NCI-H748 treated with DMSO at 0.1 percent for 48 hours (cell line): ENCODE measurements at regions not wholly inside any gene's neighbourhood (a gene's known extent, or its start where the extent isn't known, plus 50 kb on each side); places are given as distances from the start of the nearest gene placed in this dataset.
"Not testable (repeated sequence)": the region's sequence is repeated elsewhere in the genome, so short reads cannot be mapped to it uniquely, and the experiment has no call there.

Experiments used
- DNase-seq: peaks from one replicate; lab custom pipeline; 2025; lab: John Stamatoyannopoulos, UW

DNA sequence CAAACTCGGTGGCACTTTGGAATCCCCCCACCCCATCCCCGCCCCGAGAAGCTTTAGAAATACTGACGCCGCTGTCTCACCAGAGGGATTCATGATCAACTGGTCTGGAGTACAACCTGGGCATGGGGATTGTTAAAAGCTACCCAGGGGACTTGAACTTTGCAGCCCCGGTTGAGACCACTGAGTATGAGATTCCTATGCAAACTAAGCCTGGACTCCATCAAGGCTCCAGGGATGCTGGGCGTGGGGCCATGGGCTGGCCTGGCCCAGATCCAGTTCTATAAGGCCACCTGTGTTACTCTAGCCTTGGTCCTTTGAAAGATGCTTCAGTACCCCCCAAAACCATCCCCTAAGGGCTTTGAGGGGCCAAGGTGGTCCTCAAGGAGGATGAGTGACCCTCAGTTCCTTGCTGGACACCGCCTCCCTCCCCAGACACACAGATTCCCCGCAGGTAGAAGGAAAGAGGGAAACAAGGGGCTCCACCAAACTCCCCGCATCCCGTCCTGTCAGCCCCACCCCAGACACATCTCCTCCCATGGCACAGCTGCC, 68.5 kb downstream of the MRPL36 start:
- DNase-seq: no peak

GRCh38 chr5:1730487-1730847, 69.2 kb downstream of the MRPL36 start:
- DNase-seq: no peak

DNA sequence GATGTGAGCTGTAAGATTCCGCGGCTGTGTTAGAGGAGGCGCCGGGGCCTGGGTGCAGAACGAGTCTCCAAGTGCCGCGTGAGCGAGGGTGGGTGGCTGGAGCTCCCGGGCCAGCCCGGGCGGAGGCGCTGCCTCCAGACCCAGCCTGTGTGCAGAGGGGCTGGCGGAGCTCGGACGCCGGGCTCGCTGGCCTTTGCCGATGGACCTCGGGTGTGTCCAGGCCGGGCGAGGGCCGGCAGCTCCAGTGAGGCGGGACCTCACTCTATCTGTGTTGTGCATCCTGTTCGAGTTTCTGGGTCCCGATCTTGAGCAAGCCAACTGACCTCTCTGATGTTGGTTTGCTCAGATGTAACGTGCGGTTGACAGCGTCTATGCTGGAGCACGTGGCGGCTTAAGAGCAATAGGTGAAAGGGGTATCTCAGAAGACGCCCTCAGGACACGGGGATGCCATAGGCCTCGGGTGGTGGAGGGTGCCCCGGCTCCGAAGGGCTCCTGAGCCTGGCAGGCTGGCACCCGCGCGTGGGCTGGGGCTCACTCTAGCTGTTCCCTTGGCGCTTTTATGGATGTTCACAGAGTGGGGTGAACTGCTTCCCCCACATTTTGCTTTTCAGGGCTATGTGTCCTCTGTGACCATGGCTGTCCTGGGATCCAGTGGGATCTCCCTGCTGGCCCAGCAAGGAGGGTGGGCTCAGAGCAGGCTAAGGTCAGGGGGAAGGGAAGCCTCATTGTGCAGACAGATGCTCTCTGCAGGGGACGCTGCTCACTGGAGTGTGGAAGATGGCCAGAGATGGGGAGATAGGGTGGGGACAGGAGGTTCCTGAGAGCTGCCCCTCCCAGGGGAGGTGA, 69.8 kb downstream of the MRPL36 start:
- no peak for DNase-seq

- no peak for DNase-seq
Measured at GRCh38 chr5:1728846-1729245, 70.8 kb downstream of the MRPL36 start.

GRCh38 chr5:1727571-1727970, 72.1 kb downstream of the MRPL36 start:
- no peak for DNase-seq

DNA sequence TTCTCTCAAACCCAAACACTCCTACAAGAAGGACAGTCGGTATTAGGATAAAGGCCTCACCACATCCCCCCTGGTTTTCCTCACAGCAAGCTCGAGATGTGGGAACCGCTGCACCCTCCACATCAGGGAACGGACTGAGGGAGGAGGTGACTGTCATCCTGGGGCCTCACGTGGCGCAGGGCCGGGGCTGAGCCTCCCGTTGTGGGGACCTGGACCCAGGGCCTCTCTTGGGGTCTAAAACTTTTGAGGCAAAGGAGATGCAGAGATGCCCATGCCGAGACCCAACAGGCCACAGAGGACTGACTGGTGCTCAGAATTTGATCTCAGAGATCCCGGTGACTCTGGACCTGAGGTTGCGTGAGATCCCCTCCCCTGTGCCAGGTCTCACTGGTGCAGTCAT, 72.7 kb downstream of the MRPL36 start:
- DNase-seq: no peak

DNA sequence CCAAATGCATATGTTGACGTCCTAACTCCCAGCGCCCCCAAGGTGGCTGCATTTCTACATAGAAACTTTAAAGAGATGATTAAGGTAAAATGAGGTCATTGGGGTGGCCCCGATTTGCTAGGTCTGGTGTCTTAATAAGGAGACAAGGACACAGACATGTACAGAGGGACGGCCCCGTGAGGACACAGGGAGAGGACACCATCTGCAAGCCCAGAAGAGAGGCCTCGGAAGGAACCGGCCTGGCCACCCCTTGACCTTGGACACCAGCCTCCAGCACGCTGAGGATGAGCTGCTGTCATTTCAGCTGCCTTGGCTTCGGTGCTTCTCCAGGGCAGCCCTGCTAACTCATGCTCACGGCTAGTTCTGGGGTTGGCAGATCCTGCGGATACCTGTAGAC, 73.2 kb downstream of the MRPL36 start:
- DNase-seq: no peak

DNA sequence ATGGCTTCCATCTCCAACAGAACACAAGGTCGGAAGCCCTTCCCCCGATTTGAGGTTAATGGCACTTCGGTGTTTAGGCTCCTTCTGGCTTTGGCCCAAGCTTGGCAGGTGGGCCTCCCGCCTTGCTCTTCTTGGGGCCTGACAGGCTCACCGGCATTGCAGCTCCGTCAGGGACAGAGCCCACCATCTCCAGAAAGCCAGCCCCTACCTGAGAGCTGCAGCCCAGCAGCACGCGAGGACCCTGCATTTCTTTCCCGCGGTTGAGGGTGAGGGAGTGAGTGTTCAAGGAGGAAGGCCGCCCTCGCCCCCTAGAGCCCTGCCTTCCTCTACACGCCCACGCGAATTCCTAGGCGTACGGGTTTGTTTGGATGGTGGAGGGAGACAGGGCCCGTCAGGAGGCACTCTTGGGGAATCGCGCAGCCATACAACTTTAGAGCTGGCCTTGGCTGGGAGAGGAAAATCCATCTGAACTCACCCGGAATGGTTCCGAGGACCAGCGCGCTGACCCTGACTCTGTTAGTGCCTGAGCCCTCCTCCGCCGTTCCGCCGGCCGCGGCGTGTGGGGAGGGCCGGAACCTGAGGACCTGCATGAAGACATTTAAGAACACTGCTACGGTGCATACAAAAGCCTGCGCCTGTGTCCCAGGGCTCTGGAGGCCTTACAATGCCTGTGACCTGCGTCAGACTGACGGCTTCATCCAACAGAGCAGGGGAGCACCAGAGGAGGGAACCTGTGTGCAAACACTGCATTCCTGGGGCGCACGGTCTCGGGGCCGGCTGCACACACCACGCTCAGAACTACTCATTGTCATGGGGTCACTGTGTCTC, 73.8 kb downstream of the MRPL36 start:
- DNase-seq: no peak

DNA sequence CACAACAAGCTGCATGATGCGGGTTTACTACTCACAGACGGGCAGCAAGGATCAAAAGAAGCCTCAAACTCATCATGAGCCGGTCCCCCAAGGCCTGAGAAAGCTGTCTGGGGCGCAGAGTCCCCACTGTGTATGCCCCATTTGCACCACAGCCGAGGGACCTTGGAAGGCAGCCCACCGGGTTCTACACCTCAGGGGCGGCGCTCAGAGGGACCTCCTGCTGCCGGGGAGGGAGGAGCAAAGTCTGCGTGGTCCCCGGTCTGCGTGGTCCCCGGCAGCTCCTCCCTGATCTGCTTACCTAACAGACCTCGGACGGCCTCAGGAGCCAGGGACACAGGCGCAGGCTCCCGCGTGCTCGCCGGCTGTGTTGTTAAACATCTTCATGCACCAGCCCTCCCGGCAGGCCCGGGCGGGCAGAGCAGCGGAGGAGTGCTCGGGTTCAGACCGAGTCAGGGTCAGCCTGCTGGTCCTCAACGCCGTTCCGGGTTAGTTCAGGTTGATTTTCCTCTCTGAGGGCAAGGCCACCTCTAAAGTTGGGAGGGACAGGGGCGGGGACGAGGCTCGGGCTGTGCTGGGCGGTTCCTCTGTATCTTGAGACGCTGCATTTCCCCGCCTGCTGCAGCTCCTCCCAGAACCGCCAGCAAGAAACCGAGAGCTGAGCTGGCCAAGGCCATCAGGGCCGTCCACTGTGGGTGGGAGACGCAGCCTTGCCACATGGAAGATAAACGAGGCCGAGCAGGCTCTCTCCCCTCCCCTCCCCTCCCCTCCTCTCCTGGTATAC, 74.6 kb downstream of the MRPL36 start:
- DNase-seq: no peak

DNA sequence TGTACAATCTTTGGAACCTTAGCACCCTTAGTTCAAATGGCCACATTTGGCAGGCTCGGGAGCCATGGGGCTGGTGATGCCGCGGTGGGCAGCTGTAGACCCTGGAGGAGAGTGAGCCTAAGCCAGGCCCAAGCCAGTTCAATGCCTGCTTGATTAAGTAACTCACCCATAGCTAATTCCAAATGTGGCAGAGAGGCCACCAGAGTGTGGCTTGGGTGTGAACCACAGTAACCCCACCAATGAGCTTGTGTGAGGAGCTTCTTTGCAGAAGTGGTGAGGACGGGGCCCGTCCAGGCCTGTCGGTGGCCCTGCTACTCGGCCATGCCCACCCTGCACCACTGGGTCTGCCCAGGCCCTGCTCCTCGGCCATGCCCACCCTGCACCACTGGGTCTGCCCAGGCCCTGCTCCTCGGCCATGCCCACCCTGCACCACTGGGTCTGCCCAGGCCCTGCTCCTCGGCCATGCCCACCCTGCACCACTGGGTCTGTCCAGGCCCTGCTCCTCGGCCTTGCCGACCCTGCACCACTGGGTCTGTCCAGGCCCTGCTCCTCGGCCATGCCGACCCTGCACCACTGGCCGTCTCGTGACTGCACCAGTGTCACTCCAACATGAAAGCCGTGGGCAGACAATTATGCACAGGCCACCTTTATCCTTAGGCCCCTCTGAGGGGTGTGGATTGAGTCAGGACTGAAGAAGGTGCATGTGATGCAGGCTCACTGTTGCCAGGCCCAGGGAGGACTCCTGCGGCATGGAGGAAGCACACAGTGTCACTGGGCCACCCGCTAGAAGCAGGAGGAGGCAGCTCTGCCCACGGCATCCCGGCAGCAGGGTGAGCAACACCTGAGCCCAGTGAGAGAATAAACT, 75.4 kb downstream of the MRPL36 start:
- DNase-seq: no peak

DNA sequence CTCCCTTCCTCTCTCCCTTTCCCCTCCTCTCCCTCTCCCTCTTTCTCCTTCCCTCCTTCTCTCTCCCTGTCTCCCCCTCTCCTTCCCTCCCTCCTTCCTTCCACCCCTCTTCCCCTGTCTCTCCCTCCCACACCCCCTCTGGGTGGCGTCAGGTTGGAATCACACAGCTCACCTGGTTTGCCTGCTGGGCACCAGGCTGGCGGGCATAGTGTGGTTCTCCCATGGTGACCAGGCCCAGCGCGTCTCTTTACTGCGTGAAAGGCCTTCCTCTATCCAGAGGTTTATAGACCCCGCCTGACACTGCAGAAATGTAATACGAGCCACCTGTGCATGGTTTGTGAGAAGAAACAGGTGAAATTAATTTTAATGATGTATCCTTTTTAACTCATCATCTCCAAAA, 76.2 kb downstream of the MRPL36 start:
- no peak for DNase-seq

- DNase-seq: no peak
Measured at GRCh38 chr5:1722877-1723276, 76.8 kb downstream of the MRPL36 start.

DNA sequence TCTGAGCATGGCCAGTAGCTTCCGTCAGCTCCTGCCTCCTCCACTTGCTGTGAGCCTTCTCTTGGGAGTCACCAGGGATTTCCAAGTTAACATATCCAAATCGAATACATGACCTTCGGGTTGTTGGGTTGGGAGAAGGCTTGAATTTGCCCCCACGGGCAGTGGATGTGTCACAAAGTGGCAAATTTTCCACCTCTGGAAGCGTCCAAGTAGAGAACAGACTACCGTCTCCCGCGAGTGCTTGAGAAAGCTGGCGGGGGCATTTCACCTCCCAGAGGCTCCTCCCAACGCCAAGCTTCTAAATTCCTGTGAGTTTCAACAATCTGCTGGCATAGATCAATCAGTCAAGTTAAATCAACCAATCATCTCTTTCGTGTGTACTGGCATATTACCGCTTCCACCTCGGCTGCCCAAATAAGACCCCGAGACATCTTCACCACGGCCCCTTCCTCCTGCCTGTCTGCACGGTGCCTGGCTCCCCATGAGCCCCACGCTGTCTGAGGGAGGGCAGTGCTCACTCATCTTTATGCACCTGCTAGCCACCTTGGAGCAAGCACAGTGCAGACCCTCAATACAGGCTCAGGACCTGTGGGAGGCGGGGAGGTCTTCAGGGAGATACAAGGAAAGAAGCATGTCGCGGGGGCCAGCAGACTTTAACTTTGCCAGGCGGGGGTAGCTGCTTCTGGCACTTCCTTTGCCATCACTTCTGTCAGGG, 79.1 kb downstream of the MRPL36 start:
- no peak for DNase-seq

- no peak for DNase-seq
Measured at GRCh38 chr5:1719860-1720259, 79.8 kb downstream of the MRPL36 start.

- no peak for DNase-seq
Measured at GRCh38 chr5:1718669-1719068, 81.0 kb downstream of the MRPL36 start.

- not testable (repeated sequence) for DNase-seq
Measured at GRCh38 chr5:1710091-1710490, 89.5 kb downstream of the MRPL36 start.

GRCh38 chr5:1709171-1709803, 90.3 kb downstream of the MRPL36 start:
- DNase-seq: no peak

DNA sequence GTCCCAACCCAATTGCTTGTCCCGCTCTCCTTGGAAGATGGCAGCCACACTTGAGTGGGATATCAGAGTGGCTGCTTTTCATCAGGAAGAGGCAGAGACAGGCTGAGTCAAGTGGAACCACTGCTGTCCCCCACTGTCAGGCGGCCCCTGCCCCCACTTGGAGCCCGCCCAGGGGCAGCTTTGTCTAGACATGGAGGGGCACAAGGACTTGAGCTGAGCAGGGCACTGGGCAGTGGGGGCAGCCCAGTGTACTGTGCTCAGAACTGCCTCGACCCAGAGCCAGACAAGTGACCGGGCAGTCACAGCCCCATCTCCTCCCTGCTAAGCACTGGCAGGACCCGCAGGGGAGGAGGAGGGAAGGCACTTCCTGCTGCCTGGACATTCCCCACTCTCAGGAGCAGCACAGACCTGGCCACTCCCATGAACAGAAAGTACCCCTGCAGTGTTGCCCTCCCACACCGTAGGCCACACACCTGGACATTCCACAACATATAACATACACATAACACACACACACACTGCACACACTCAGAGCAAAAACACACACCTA, 91.0 kb downstream of the MRPL36 start:
- DNase-seq: no peak

DNA sequence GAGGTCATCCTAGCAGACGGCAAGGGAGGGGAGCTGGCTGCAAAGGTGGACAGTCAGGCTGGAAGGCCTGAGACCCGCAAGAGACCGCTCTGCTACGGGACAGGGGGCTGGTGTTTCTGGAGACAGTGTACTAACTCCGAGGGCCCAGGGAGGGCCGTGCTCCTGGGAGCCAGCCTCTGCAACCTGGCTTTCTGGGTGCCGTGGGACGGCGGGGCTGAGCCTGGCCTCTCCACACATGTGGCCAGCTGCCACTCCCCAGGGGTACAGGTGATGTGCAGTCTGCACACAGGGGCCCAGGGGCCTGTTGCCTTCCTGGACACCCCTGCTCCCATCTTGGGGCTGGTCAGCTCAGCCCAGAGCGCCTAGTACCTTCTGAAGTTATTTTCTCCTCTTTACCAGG, 92.2 kb downstream of the MRPL36 start:
- DNase-seq: no peak

GRCh38 chr5:1706428-1706827, 93.2 kb downstream of the MRPL36 start:
- DNase-seq: no peak
